CD4-positive, alpha-beta T cell treated with Interferon alpha-2 for 1 hour (primary cell): ENCODE measurements at regions not wholly inside any gene's neighbourhood (a gene's known extent, or its start where the extent isn't known, plus 50 kb on each side); places are given as distances from the start of the nearest gene placed in this dataset.
"Not testable (repeated sequence)": the region's sequence is repeated elsewhere in the genome, so short reads cannot be mapped to it uniquely, and the experiment has no call there.

Source experiments
- DNase-seq, 2 donors: peaks; one replicate each; pipeline ENCODE4 v3.0.0-alpha.2; 2020 to 2022

DNA sequence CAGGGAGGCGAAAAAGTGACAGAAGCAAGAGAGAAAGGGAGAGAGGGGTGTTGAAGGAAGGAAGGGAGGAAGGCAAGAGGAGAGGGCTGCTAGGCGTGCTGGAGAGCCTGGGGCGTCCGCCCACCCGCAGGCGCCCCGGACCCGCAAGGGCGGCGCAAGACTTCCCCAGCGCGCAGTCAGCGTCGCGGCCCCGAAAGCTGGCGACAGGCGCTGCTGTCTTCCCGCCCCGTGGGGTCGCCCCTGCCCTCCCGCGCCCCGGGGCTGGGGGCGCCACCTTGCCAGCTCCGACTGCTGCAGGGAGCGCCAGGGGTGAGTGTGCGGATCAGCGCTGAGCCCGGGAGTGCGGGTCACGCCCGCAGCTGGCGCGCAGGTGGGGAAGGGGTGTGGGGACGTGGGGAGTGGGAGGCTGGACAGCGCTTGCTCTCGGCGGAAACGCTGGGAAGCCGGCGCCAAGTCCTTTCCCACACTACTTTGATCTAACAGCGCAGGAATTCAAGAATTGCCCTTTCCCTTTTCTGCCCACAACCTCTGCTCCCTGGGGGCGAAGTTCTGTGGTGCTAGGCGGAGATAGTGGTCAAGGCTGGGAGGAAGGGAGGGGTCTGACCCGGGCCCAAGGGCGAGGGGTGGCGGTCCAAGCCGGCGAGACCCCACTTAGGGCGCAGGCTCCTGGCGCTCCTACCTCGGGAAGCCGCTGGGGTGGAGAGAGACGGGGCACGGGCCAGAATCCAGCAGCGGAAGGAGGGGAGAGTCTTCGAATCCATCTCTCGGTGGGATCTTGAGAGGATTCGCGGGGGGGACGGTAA is 266.1 kb downstream of the CGGBP1 start, which contains the start of gene HTR1F:
TSS of gene HTR1F (plus strand) at position 173 of the 803 bp plus-strand sequence.
- no peak for DNase-seq

DNA sequence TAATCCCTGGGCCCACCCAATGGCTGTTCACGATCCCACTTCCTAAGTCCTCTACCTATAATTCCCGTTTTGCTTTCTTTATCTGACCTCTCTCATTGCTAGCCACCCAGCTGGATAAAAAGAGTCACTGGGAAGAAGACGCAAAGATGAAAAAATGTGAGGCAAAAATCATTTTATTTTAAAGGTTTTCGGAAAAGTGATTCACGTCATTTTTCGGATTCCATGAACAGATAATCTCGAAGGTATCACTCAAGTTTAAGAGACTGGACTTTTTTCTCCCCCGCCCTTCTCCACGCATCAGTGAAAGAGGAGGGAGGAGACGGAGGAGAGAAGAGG is 266.6 kb downstream of the CGGBP1 start:
- no peak for DNase-seq

DNA sequence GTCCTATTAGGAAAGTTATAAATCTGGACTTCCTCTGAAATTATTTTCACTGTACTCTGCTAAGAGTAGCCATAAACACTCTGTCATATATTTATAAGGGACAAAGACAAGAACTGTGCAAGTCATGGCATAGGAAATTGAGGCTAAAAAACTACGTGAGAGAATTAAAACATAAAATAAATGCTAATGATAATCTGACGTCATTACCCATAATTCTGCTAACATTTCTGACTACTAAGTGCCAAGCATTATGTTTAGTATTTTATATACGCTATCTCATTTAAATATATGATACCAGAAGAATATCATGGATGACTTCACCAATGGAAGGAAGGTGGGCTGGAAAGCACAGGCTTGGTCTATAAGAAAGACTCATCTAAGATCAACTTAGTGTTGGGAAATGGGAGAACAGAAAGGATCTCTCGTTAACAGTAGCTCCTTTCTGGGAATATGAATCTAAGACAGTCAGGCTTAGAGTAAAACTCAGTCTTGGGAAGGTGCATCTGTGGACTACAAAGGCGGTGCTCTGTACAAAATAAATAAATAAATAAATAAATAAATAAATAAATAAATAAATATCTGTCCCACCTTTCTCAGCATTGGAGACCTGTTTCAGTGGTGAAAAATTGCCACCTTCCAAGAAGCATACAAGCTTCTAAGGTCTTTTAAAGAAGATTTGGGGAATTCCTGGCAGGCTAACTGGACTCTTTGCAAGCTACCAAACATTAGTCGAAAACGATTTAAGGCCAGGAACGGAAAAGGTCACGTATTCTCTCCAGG is 267.4 kb downstream of the CGGBP1 start:
- no peak for DNase-seq

DNA sequence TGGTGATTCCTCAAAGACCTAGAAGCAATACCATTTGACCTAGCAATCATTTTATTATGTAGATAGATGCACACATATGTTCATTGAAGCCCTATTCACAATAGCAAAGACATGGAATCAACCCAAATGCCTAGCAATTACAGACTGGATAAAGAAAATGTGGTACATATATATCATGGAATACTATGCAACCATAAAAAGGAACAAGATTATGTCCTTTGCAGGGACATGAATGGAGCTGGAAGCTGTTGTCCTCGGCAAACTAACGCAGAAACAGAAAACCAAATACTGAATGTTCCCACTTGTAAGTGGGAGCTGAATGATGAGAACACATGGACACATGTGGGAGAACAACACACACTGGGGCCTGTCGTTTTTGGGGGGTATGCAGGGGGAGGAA is 269.8 kb downstream of the CGGBP1 start:
- not testable (repeated sequence) for DNase-seq

DNA sequence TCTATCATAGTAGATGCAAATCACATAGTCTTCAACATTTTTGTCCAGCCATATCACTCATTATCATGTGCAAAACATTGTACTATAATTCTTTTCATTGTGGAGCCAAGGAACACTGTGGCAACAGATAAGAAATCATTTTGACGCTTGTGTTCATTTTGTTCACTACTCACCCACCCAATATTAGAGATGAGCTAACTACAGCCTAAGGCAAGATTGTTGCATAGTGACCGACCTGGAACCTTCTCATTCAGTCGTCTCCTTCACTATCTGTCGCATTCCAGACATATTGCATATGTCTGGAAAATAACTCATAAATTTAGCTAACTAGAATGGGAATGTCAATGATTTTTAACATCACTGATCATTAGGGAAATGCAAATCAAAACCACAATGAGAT is 270.3 kb downstream of the CGGBP1 start:
- no peak for DNase-seq

DNA sequence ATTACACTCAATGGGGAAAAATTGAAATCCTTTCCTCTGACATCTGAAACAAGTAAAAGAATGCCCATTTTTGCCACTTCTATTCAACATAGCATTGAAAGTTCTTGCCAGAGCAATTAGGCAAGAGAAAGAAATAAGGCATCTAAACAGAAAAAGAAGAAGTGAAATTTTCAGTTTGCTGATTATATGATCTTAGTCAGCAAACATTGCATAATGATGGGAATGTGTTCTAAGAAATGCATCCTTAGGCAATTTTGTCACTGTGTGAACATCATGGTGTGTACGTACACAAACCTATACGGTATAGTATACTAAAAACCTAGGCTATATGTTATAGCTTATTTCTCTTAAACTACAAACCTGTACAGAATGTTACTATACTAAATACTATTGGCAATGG is 278.0 kb downstream of the CGGBP1 start:
- no peak for DNase-seq

GRCh38 chr3:87778876-87779275 is 279.9 kb downstream of the CGGBP1 start:
- DNase-seq = no peak

GRCh38 chr3:87771337-87772192 is 287.2 kb downstream of the CGGBP1 start:
- DNase-seq = peak; percentile 23 to 54

- no peak for DNase-seq
Observed at GRCh38 chr3:87766721-87767120, 292.1 kb downstream of the CGGBP1 start.

GRCh38 chr3:87765256-87765655 is 293.5 kb downstream of the CGGBP1 start:
- no peak for DNase-seq

- no peak for DNase-seq
Observed at GRCh38 chr3:87761795-87762194, 297.0 kb downstream of the CGGBP1 start.

DNA sequence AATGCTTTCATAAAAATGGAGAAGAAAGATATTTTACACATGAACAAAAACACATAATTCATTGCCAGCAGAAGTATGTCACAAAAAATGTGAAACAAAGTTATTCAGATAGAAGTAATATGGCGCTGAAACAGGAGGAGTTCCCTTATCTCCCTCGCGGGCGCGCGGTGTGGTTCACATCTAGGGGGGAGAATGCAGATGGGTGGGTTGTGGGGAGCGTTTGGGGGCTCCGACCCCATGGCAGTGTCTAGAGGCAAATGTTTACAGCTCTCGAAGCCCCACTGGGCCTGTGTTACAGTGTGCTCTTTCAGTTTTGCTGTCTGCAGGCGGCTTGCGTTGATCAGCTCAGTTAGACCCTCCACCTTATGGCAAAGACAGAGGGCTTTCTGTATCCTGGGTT is 297.5 kb downstream of the CGGBP1 start:
- no peak for DNase-seq

- DNase-seq = no peak
Observed at GRCh38 chr3:87756616-87757015, 302.2 kb downstream of the CGGBP1 start.

DNA sequence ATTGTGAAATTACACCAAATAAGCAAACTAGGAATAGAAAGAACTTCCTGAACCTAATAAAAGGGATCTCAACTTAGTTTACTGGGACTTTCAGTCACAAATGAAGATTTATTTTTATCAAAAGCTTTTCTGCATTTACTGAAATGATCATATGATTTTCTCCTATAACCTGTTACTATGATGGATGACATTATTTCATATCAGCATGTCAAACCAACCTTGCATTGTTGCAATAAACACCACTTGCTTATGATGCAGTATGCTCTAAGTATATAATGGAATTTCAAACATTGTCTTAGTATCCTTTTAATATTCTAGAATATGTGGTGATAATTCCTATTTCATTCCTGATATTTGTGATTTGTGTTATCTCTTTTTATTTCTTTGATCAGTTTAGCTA is 303.0 kb downstream of the CGGBP1 start:
- DNase-seq = no peak

- DNase-seq = no peak
Observed at GRCh38 chr3:87742250-87742649, 316.6 kb downstream of the CGGBP1 start.

- DNase-seq = not testable (repeated sequence)
Observed at GRCh38 chr3:87740894-87741293, 317.9 kb downstream of the CGGBP1 start.

GRCh38 chr3:87737817-87738216 is 321.0 kb downstream of the CGGBP1 start:
- not testable (repeated sequence) for DNase-seq

DNA sequence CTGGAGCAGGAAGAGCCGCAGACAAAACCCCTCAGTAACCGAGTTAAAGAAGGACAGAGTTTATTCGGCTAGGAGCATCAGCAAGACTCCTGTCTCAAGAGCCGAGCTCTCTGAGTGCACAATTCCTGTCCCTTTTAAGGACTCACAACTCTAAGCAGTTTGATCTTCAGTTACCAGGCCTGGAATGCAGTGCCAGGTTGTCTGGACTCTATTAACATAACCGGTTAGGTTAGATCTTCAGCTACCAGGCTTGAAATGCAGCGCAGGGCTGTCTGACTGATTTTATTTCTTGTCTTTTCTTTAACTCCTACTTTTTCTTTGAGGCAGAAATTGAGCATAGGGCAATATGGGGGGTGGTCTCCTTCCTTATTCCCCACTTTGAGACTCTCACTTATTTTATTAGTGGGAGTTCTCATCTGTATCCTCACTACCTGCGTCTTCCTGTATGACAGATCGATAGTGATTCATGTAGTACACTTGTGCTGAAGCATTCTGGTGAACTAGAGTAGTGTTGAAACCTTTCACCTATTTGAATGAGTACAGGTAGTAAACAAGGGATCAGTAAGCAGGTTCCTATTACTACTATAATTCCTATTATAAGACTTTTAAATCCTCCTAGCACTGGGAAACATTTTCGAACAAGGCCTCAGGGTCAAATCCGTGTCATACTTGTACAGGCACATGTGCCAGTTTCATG is 325.0 kb downstream of the CGGBP1 start:
- DNase-seq = no peak

GRCh38 chr3:87732294-87732693 is 326.5 kb downstream of the CGGBP1 start:
- no peak for DNase-seq

DNA sequence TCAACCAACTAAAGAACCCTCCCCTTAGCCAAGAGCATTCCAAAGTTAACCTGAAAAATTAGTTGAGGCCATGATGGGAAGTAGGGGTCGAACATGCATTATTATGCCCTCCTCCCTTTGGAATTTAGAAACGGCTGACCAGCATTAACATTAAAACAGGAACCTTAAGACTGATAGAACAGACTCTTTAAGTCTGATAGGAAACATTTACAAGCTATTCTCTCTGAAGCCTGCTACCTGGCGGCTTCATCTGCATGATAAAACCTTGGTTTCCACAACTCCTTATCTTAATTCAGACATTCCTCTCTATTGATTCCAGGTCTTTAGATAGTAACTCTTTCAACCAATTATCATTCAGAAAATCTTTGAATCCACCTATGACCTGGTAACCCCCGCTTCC is 331.0 kb downstream of the CGGBP1 start:
- DNase-seq = no peak

DNA sequence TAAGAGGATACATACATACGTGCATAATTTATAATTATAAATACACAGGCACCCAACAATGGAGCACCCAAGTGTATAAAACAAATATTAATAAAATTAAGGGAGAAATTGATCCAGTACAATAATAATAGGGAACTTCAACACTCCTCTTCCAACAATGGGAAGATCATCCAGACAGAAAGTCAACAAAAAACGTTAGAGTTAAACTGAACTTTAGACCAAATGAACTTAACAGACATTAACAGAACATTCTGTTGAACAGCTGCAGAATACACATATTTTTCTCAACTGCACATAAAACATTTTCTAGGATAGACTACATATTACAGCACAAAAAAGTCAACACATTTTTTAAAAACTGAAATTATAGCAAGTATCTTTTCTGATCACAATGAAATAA is 339.7 kb downstream of the CGGBP1 start:
- no peak for DNase-seq

DNA sequence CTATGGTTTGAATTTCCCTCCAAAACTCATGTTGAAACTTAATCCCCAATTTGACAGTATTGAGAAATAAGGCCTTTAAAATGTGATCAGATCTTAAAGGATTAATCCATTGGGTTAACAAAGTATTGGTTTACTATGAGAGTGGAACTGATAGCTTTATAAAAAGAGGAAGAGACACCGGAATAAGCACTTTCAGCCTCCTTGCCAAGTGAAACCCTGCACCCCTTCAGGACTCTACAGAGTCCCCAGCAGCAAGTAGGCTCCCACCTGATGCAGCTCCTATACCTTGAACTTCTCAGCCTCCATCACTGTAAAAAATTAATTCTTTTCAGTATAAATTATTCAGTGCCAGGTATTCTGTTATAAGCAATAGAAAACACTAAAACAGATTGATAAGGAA is 348.3 kb downstream of the CGGBP1 start:
- no peak for DNase-seq

GRCh38 chr3:87710028-87710427 is 348.8 kb downstream of the CGGBP1 start:
- DNase-seq = no peak
